ENCODE measurements at regions not wholly inside any gene's neighbourhood (a gene's known extent, or its start where the extent isn't known, plus 50 kb on each side); places are given as distances from the start of the nearest gene placed in this dataset.

DNA sequence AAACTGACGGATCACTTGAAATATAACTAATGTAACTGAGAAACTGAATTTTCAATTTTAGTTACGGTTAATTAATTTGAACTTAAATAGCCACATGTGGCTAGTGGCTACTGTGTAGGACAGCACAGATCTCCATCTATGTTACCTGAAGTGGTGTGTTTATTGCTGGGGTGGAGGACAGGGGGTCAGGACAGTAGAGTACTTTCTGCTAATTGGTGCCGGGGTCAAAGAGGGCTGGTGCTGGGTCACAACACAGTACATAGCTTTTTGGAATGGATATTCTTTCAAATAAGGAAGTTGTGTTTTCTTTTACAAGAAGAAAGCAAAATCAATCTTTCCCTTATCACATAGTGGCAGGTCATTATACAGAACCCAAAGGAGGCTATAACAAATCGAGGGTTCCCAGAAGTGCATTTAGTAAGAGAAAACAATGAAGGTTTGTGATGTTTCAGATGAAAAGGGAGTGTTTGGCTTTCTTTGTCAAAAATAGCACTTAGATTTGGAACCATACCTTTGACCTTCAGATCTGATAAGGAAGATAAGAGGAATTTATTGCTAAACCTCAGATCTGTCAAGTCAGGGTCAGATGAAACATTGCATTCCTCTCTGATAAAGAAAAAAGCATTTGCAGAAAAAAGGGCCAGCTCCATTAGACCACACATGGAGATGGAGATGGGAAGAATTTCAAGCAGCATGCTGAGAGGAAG lies 384.5 kb downstream of the AASDHPPT start:
- TF ChIP-seq POLR2AphosphoS5 (IDR thresholded peaks at IDR 0.05), result no peak
- no peak for TF ChIP-seq CTCF (IDR thresholded peaks at IDR 0.05)
- no peak for TF ChIP-seq POLR2A (IDR thresholded peaks at IDR 0.05)

Measured in breast epithelium (tissue), 3 donors.